HL-60 (cell line): ENCODE measurements at regions not wholly inside any gene's neighbourhood (a gene's known extent, or its start where the extent isn't known, plus 50 kb on each side); places are given as distances from the start of the nearest gene placed in this dataset.

ENCODE experiments used
- CTCF ChIP-seq: IDR thresholded peaks from one replicate; pipeline ENCODE4 v1.5.1; 2011; ENCODE audit warnings: low read length, control low read depth, inconsistent platforms; ENCODE audit not compliant: insufficient read depth
- POLR2AphosphoS5 ChIP-seq: IDR thresholded peaks from 2 replicates; pipeline ENCODE4 v1.6.1; 2012; ENCODE audit warnings: low read depth
- SPI1 ChIP-seq: IDR thresholded peaks from 2 replicates; pipeline ENCODE4 v1.6.1; 2012; ENCODE audit warnings: low read depth, mild to moderate bottlenecking, borderline replicate concordance

GRCh38 chr2:7430869-7431641 lies 513.8 kb downstream of the RNF144A start:
- no peak for TF ChIP-seq CTCF
- TF ChIP-seq POLR2AphosphoS5: peak; percentile 40; the same call in 1 of the 2 replicates
- TF ChIP-seq SPI1: peak; percentile 50; the same call in 1 of the 2 replicates
